ENCODE measurements at regions not wholly inside any gene's neighbourhood (a gene's known extent, or its start where the extent isn't known, plus 50 kb on each side); places are given as distances from the start of the nearest gene placed in this dataset.

GRCh38 chr1:65493802-65494201 is 73.3 kb downstream of the LEPR start:
- no peak overlapping the region for H4K91ac ChIP-seq (ENCODE audit: insufficient read depth, low read depth, low read length)
- H3K27ac ChIP-seq (ENCODE audit: insufficient read depth, low read length) = no peak overlapping the region
- no peak overlapping the region for H3K23ac ChIP-seq (ENCODE audit: low read depth, low read length)
- ChIA-PET CTCF (no interaction called here), POLR2A (ENCODE audit: unreplicated experiment) (no interaction called here)
- H4K5ac ChIP-seq (ENCODE audit: low read depth, low read length) = no peak overlapping the region
- H3K56ac ChIP-seq (ENCODE audit: extremely low read depth, insufficient read depth, low read length) = no peak overlapping the region
- no peak overlapping the region for H3K4ac ChIP-seq (ENCODE audit: low read depth, low read length)
- no peak overlapping the region for H2BK15ac ChIP-seq (ENCODE audit: low read depth, low read length)
- H4K8ac ChIP-seq (ENCODE audit: low read depth in 2 of 2, low read length in 2 of 2) = no peak overlapping the region
- no peaks in the 10 kb centered on the region for H3K4me1 ChIP-seq (ENCODE audit: control insufficient read depth, insufficient read depth, low read length)
- no CpG with 5 or more reads among the region's 2 CpGs for WGBS, 2 experiments (ENCODE audit: extremely low coverage in 2 of 2, insufficient read length in 1 of 2)
- H2BK5ac ChIP-seq (ENCODE audit: low read depth, low read length, poor library complexity, severe bottlenecking) = no peak overlapping the region
- no peak overlapping the region for H3K4me2 ChIP-seq (ENCODE audit: low read depth, low read length)
- no peak overlapping the region for H2AK9ac ChIP-seq (replicated peaks; ENCODE audit: low read depth, low read length, poor library complexity)
- no peaks in the 10 kb centered on the region for H3K36me3 ChIP-seq (ENCODE audit: control insufficient read depth, insufficient read depth, low read length)
- BruUV-seq (replicated peaks) = no TSS peak
- H2AFZ ChIP-seq (replicated peaks; ENCODE audit: low read length, poor library complexity) = no peak overlapping the region
- ATAC-seq (ENCODE audit: low read depth) (no peak), DNase-seq (no peak)
- H3K18ac ChIP-seq (ENCODE audit: low read depth, low read length) = no peak overlapping the region
- no peaks in the 10 kb centered on the region for H3K27me3 ChIP-seq (ENCODE audit: control insufficient read depth, insufficient read depth, low read length)
- H3K9me1 ChIP-seq (ENCODE audit: insufficient read depth, low read length) = no peaks in the 10 kb centered on the region
- dilution Hi-C loops (cut with HindIII; ENCODE audit: low sequenced_read_pairs, unreplicated experiment) (no loop called here), in situ Hi-C loops (cut with MboI; ENCODE audit: low sequenced_read_pairs) (no loop called here), intact Hi-C loops (cut with micrococcal nuclease) (no loop called here)
- H3K9ac ChIP-seq (ENCODE audit: low read depth, low read length) = no peak overlapping the region
- H3K79me1 ChIP-seq (ENCODE audit: low read depth in 1 of 2, low read length in 2 of 2) = no peaks in the 10 kb centered on the region
- no peak overlapping the region for H3K4me3 ChIP-seq (ENCODE audit: insufficient read depth, low read depth, low read length)
- no peak overlapping the region for H2BK120ac ChIP-seq (ENCODE audit: low read depth, low read length)
- H4K20me1 ChIP-seq (ENCODE audit: insufficient read depth, low read length) = no peaks in the 10 kb centered on the region
- no peak overlapping the region for H2BK20ac ChIP-seq (ENCODE audit: low read depth, low read length)
- H3K14ac ChIP-seq (replicated peaks; ENCODE audit: low read depth, low read length) = no peak overlapping the region
- no peak overlapping the region for H2AK5ac ChIP-seq (ENCODE audit: low read depth, low read length)
- H3K9me3 ChIP-seq (ENCODE audit: control insufficient read depth, insufficient read depth, low read length) = no peaks in the 10 kb centered on the region
- TF ChIP-seq RFX5 (IDR thresholded peaks at IDR 0.05; ENCODE audit: low read depth, low read length) (no peak), SMC3 (IDR thresholded peaks at IDR 0.05; ENCODE audit: low read depth, low read length) (no peak), BHLHE40 (IDR thresholded peaks at IDR 0.05; ENCODE audit: low read depth, low read length) (no peak), CEBPB (IDR thresholded peaks at IDR 0.05; ENCODE audit: low read depth, low read length) (no peak), NFE2L2 (IDR thresholded peaks at IDR 0.05; ENCODE audit: low read depth, low read length) (no peak), ELK1 (IDR thresholded peaks at IDR 0.05; ENCODE audit: borderline replicate concordance, low read depth, low read length) (no peak), FOS (IDR thresholded peaks at IDR 0.05; ENCODE audit: low read depth, low read length) (no peak)
